ENCODE measurements at regions not wholly inside any gene's neighbourhood (a gene's known extent, or its start where the extent isn't known, plus 50 kb on each side); places are given as distances from the start of the nearest gene placed in this dataset.

DNA sequence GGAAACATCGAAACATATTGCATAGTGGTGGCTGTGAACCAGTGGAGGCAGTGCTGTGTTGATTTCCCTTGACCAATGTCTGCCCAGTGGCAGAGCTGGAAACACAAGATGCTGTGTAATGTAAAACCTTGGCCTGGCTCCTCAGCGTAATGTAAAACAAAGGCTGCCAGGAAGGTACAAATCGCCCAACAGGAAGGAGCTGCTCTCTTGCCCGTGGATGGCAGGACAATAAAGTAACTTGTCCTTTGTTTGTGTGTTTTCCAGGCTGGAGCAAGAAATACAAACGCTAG lies 143.4 kb downstream of the PALM2AKAP2 start:
- no peaks in the 10 kb centered on the region for H3K79me2 ChIP-seq (ENCODE audit: control insufficient read depth, insufficient read depth, low read length)
- H3K36me3 ChIP-seq (ENCODE audit: control insufficient read depth in 2 of 2, extremely low read depth in 1 of 2, insufficient read depth in 2 of 2, low read length in 2 of 2): no peaks in the 10 kb centered on the region
- peak overlapping the region; percentile 56 for H2AFZ ChIP-seq (ENCODE audit: low read depth, low read length)
- no peak for TF ChIP-seq POLR2A (IDR thresholded peaks at IDR 0.05; ENCODE audit: low read depth, low read length)
- TF ChIP-seq MYC (IDR thresholded peaks at IDR 0.05; ENCODE audit: low read depth, low read length): no peak
- no peak for TF ChIP-seq JUN (IDR thresholded peaks at IDR 0.05; ENCODE audit: borderline replicate concordance, insufficient read depth, insufficient read length, low read depth)
- TF ChIP-seq, protein P1, sequence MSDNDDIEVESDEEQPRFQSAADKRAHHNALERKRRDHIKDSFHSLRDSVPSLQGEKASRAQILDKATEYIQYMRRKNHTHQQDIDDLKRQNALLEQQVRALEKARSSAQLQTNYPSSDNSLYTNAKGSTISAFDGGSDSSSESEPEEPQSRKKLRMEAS (IDR thresholded peaks at IDR 0.05; ENCODE audit: insufficient read depth, insufficient read length): no peak
- no peak for TF ChIP-seq FOS (IDR thresholded peaks at IDR 0.05; ENCODE audit: borderline replicate concordance, insufficient read depth, low read length)
- TF ChIP-seq EZH2 (IDR thresholded peaks at IDR 0.05; ENCODE audit: borderline replicate concordance, low read depth, low read length, severe bottlenecking): no peak
- no peak for TF ChIP-seq GATA2 (IDR thresholded peaks at IDR 0.05; ENCODE audit: insufficient read depth, insufficient read length, low read depth, low read length)
- TF ChIP-seq, protein P2, sequence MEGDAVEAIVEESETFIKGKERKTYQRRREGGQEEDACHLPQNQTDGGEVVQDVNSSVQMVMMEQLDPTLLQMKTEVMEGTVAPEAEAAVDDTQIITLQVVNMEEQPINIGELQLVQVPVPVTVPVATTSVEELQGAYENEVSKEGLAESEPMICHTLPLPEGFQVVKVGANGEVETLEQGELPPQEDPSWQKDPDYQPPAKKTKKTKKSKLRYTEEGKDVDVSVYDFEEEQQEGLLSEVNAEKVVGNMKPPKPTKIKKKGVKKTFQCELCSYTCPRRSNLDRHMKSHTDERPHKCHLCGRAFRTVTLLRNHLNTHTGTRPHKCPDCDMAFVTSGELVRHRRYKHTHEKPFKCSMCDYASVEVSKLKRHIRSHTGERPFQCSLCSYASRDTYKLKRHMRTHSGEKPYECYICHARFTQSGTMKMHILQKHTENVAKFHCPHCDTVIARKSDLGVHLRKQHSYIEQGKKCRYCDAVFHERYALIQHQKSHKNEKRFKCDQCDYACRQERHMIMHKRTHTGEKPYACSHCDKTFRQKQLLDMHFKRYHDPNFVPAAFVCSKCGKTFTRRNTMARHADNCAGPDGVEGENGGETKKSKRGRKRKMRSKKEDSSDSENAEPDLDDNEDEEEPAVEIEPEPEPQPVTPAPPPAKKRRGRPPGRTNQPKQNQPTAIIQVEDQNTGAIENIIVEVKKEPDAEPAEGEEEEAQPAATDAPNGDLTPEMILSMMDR (IDR thresholded peaks at IDR 0.05; ENCODE audit: extremely low read depth in 1 of 2, insufficient read depth in 1 of 2, low read depth in 1 of 2, low read length in 2 of 2): no peak
- no peak for TF ChIP-seq POLR2AphosphoS5 (IDR thresholded peaks at IDR 0.05; ENCODE audit: insufficient read depth, low read depth, low read length)
- no TSS peak for BruUV-seq (replicated peaks)
- peak overlapping the region; percentile 31 for H3K4me2 ChIP-seq (ENCODE audit: insufficient read depth, low read length)
- no peaks in the 10 kb centered on the region for H4K20me1 ChIP-seq (replicated peaks; ENCODE audit: control insufficient read depth, extremely low read depth, insufficient read depth, low read length)
- intact Hi-C loops (cut with micrococcal nuclease) (no loop called here), dilution Hi-C loops (cut with MboI; ENCODE audit: extremely low pct_ligation_motif_present, low sequenced_read_pairs) (loop anchor here (25.0 kb wide), 1 partner anchor 239 kb away; no protein-coding TSS in a partner anchor)
- no peaks in the 10 kb centered on the region for H3K9me3 ChIP-seq (replicated peaks; ENCODE audit: control insufficient read depth, insufficient read depth, low read length)
- no peaks in the 10 kb centered on the region for H3K27me3 ChIP-seq (ENCODE audit: control insufficient read depth in 2 of 2, insufficient read depth in 2 of 2, low read length in 2 of 2)
- peak; percentile 88 for FAIRE-seq
- ChIA-PET CTCF (interaction anchor here (0.8 to 2.0 kb wide), 9 partner anchors 11 to 146 kb away, joined by 3 to 13 read pairs (median 3); no protein-coding TSS in a partner anchor), POLR2A (interaction anchor here (1.3 kb wide), 1 partner anchor 11 kb away, joined by 4 read pairs; no protein-coding TSS in a partner anchor)
- H3K27ac ChIP-seq (ENCODE audit: insufficient read depth, low read depth, low read length): peak overlapping the region; percentile 43
- peak overlapping the region; percentile 26 for H3K9ac ChIP-seq (replicated peaks; ENCODE audit: extremely low read depth, insufficient read depth, low read length)
- no peaks in the 10 kb centered on the region for H3K9me1 ChIP-seq (replicated peaks; ENCODE audit: control insufficient read depth, extremely low read depth, insufficient read depth, low read length)
- no peak overlapping the region for H3K4me3 ChIP-seq (replicated peaks in 1 of 3; ENCODE audit: insufficient read depth in 1 of 3, low read depth in 1 of 3, low read length in 3 of 3)
- peaks cover 17% of the 10 kb centered on the region for H3K4me1 ChIP-seq (ENCODE audit: control insufficient read depth, extremely low read depth, insufficient read depth, low read length)
- DNase-seq (ENCODE audit: low read depth, low spot score): peak; percentile 88

Measured in endothelial cell of umbilical vein (primary cell).